ENCODE measurements at regions not wholly inside any gene's neighbourhood (a gene's known extent, or its start where the extent isn't known, plus 50 kb on each side); places are given as distances from the start of the nearest gene placed in this dataset.

DNA sequence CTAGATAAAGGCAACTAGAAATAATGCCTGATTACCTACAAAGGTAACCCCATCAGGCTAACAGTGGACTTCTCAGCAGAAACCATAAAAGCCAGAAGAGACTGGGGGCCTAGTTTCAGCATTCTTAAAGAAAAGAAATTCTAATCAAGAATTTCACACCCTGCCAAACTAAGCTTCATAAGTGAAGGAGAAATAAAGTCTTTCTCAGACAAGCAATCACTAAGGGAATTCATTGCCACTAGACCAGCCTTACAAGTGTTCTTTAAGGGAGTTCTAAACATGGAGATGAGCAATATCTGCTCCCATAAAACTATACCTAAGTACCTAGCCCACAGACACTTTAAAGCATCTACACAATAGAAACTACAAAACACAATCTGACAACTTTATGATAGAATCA lies 823.5 kb downstream of the PCDH17 start:
- Histone ChIP-seq H3K27ac (no peak overlapping the region), H3K27me3 (ENCODE audit: insufficient read depth in 3 of 3, low read length in 2 of 3) (no peaks in the 10 kb centered on the region), H3K4me3 (no peak overlapping the region), H3K36me3 (ENCODE audit: insufficient read depth in 1 of 2, low read depth in 1 of 2) (no peaks in the 10 kb centered on the region), H3K4me1 (no peaks in the 10 kb centered on the region), H3K9me3 (no peaks in the 10 kb centered on the region)
- no peak for TF ChIP-seq CTCF (IDR thresholded peaks at IDR 0.05)
- intact Hi-C loops (cut with DNase I) = no loop called here
- ATAC-seq (no peak), DNase-seq (no peak)

DNA sequence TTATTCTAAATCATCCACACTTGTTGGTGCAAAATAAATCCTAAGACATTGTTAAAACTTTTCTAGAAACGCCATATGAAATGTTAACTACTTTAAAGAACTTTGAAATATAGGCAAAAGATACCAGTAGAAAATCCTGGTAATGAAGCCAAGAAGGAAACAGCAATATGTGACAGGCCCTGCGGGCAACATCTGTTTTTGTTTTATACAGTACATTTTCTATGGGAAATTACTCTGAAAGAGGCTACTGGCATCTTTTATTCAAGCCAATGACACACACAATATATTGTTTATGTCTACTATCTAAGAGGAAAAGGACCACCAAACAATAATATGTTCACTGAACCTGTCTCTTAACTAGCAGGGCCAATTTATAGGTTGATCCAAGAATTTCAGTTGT lies 829.7 kb downstream of the PCDH17 start:
- Histone ChIP-seq H3K27ac (no peak overlapping the region), H3K9me3 (no peaks in the 10 kb centered on the region), H3K4me1 (no peaks in the 10 kb centered on the region), H3K36me3 (ENCODE audit: insufficient read depth in 1 of 2, low read depth in 1 of 2) (no peaks in the 10 kb centered on the region), H3K27me3 (ENCODE audit: insufficient read depth in 3 of 3, low read length in 2 of 3) (no peaks in the 10 kb centered on the region), H3K4me3 (no peak overlapping the region)
- no peak for DNase-seq
- no peak for TF ChIP-seq CTCF (IDR thresholded peaks at IDR 0.05)
- intact Hi-C loops (cut with DNase I) = no loop called here
- no peak for ATAC-seq
- WGBS, 3 donors = 15 to 26% (median 24%) methylated on average over 2 of the region's 2 CpGs

DNA sequence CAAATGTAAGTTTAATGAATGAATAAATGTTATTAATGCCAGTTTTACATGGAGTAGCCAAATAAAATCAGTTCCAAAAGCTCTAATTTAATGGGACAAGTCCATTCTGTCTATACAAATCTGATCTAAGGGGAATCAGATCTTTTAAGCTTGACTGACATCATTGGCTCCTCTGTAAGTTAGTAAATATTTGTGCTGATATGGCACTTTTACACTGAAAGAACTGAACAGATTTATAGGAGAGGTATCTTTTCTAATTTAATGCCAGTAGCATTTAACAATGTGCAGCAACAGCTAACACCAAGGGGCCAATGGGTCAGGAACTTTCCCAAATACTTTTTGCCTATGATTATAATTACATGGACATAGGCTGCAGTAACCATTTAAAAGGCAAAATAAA lies 832.3 kb downstream of the PCDH17 start:
- H3K36me3 ChIP-seq (ENCODE audit: insufficient read depth in 1 of 2, low read depth in 1 of 2) = no peaks in the 10 kb centered on the region
- intact Hi-C loops (cut with DNase I) = no loop called here
- H3K27me3 ChIP-seq (ENCODE audit: insufficient read depth in 3 of 3, low read length in 2 of 3) = no peaks in the 10 kb centered on the region
- DNase-seq (no peak), ATAC-seq (no peak)
- TF ChIP-seq CTCF (IDR thresholded peaks at IDR 0.05) = no peak
- H3K4me3 ChIP-seq = no peak overlapping the region
- H3K9me3 ChIP-seq = no peaks in the 10 kb centered on the region
- H3K4me1 ChIP-seq = no peaks in the 10 kb centered on the region
- no peak overlapping the region for H3K27ac ChIP-seq

GRCh38 chr13:58467176-58467575 lies 835.6 kb downstream of the PCDH17 start:
- no peaks in the 10 kb centered on the region for H3K36me3 ChIP-seq (ENCODE audit: insufficient read depth in 1 of 2, low read depth in 1 of 2)
- TF ChIP-seq CTCF (IDR thresholded peaks at IDR 0.05) = no peak
- WGBS, 3 donors = 69 to 82% (median 69%) methylated on average over 4 of the region's 4 CpGs
- ATAC-seq (no peak), DNase-seq (no peak)
- no peaks in the 10 kb centered on the region for H3K27me3 ChIP-seq (ENCODE audit: insufficient read depth in 3 of 3, low read length in 2 of 3)
- no peaks in the 10 kb centered on the region for H3K4me1 ChIP-seq
- intact Hi-C loops (cut with DNase I) = no loop called here
- H3K9me3 ChIP-seq = no peaks in the 10 kb centered on the region
- H3K27ac ChIP-seq = no peak overlapping the region
- no peak overlapping the region for H3K4me3 ChIP-seq

DNA sequence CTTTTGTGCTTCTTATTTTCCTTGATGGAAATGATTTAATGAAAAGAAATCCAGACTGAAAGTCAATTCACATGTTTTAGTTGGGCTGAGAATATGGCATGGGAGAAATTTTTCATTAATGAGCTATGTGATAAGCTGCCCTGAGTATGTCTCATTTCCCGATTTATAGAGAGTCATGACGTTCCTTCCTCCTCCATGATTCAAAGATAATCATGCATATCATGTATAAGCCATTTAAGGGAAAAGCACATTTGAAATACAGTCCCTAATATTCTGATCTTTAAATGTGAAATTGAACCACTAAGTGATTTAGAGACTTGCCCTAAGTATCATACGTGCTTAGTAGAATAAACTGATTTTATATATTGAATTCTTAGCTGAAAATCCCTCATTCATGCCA lies 840.9 kb downstream of the PCDH17 start:
- intact Hi-C loops (cut with DNase I) = no loop called here
- no peak for DNase-seq

More for the DNA sequence above, 840.9 kb downstream of the PCDH17 start:
- Histone ChIP-seq H3K36me3 (ENCODE audit: insufficient read depth in 1 of 2, low read depth in 1 of 2) (no peaks in the 10 kb centered on the region), H3K27ac (no peak overlapping the region), H3K4me1 (no peaks in the 10 kb centered on the region), H3K27me3 (ENCODE audit: insufficient read depth in 3 of 3, low read length in 2 of 3) (no peaks in the 10 kb centered on the region), H3K9me3 (no peaks in the 10 kb centered on the region), H3K4me3 (no peak overlapping the region)
- WGBS, 3 donors = 73 to 80% (median 74%) methylated on average over 3 of the region's 3 CpGs
- TF ChIP-seq CTCF (IDR thresholded peaks at IDR 0.05) = no peak
- ATAC-seq = no peak

All from psoas muscle (tissue), 7 donors.